ENCODE measurements at regions not wholly inside any gene's neighbourhood (a gene's known extent, or its start where the extent isn't known, plus 50 kb on each side); places are given as distances from the start of the nearest gene placed in this dataset.
A peak's percentile ranks its signal among the peaks of the same experiment; 100 is the strongest.

GRCh38 chr12:74283646-74284045 is 254.0 kb upstream of the ATXN7L3B start:
- H3K4me1 ChIP-seq: no peaks in the 10 kb centered on the region
- H3K36me3 ChIP-seq: no peaks in the 10 kb centered on the region
- ATAC-seq (ENCODE audit: low FRiP score in 2 of 2) (no peak), DNase-seq (no peak)
- TF ChIP-seq POLR2A (IDR thresholded peaks at IDR 0.05) (no peak), POLR2AphosphoS5 (IDR thresholded peaks at IDR 0.05) (no peak), EP300 (IDR thresholded peaks at IDR 0.05) (no peak), CTCF (IDR thresholded peaks at IDR 0.05) (no peak)
- WGBS, 2 donors: 84 to 86% methylated on average over 4 of the region's 4 CpGs
- no peaks in the 10 kb centered on the region for H3K27me3 ChIP-seq
- no peak overlapping the region for H3K4me3 ChIP-seq
- no peaks in the 10 kb centered on the region for H3K9me3 ChIP-seq
- no peak overlapping the region for H3K27ac ChIP-seq

GRCh38 chr12:74285773-74286172 is 251.9 kb upstream of the ATXN7L3B start:
- DNase-seq (no peak), ATAC-seq (ENCODE audit: low FRiP score in 2 of 2) (no peak)
- 68 to 77% methylated on average over 2 of the region's 2 CpGs for WGBS, 2 donors
- Histone ChIP-seq H3K27me3 (no peaks in the 10 kb centered on the region), H3K9me3 (no peaks in the 10 kb centered on the region), H3K4me3 (no peak overlapping the region), H3K27ac (no peak overlapping the region), H3K36me3 (no peaks in the 10 kb centered on the region), H3K4me1 (no peaks in the 10 kb centered on the region)
- TF ChIP-seq EP300 (IDR thresholded peaks at IDR 0.05) (no peak), POLR2A (IDR thresholded peaks at IDR 0.05) (no peak), CTCF (IDR thresholded peaks at IDR 0.05) (no peak), POLR2AphosphoS5 (IDR thresholded peaks at IDR 0.05) (no peak)

GRCh38 chr12:74286254-74286653 is 251.4 kb upstream of the ATXN7L3B start:
- WGBS, 2 donors: 18 to 50% methylated on average over 1 of the region's 1 CpG
- Histone ChIP-seq H3K4me1 (no peaks in the 10 kb centered on the region), H3K27me3 (no peaks in the 10 kb centered on the region), H3K27ac (no peak overlapping the region), H3K4me3 (no peak overlapping the region), H3K36me3 (no peaks in the 10 kb centered on the region), H3K9me3 (no peaks in the 10 kb centered on the region)
- ATAC-seq (ENCODE audit: low FRiP score in 2 of 2) (no peak), DNase-seq (no peak)
- TF ChIP-seq CTCF (IDR thresholded peaks at IDR 0.05) (no peak), POLR2A (IDR thresholded peaks at IDR 0.05) (no peak), EP300 (IDR thresholded peaks at IDR 0.05) (no peak), POLR2AphosphoS5 (IDR thresholded peaks at IDR 0.05) (no peak)

GRCh38 chr12:74292351-74293194 is 245.1 kb upstream of the ATXN7L3B start:
- WGBS, 2 donors: 92% methylated on average over 12 to 30 of the region's 30 CpGs
- peaks cover 0 to 5% (median 0%) of the 10 kb centered on the region in 4 donors for H3K9me3 ChIP-seq
- no peaks in the 10 kb centered on the region for H3K27me3 ChIP-seq
- DNase-seq (peak in 1 of 2 donors; percentile 73), ATAC-seq (ENCODE audit: low FRiP score in 2 of 2) (peak; percentile 34 to 55)
- H3K4me1 ChIP-seq: no peaks in the 10 kb centered on the region
- TF ChIP-seq CTCF (IDR thresholded peaks at IDR 0.05) (no peak), POLR2A (IDR thresholded peaks at IDR 0.05) (no peak), EP300 (IDR thresholded peaks at IDR 0.05) (no peak), POLR2AphosphoS5 (IDR thresholded peaks at IDR 0.05) (no peak)
- H3K36me3 ChIP-seq: no peaks in the 10 kb centered on the region
- no peak overlapping the region for H3K27ac ChIP-seq
- no peak overlapping the region for H3K4me3 ChIP-seq

GRCh38 chr12:74293689-74294131 is 243.9 kb upstream of the ATXN7L3B start:
- DNase-seq: peak in 1 of 2 donors; percentile 40
- TF ChIP-seq CTCF (IDR thresholded peaks at IDR 0.05) (no peak), POLR2A (IDR thresholded peaks at IDR 0.05) (no peak), POLR2AphosphoS5 (IDR thresholded peaks at IDR 0.05) (no peak), EP300 (IDR thresholded peaks at IDR 0.05) (no peak)
- WGBS, 2 donors: 91% methylated on average over 12 to 15 of the region's 15 CpGs
- Histone ChIP-seq H3K4me1 (no peaks in the 10 kb centered on the region), H3K27me3 (no peaks in the 10 kb centered on the region), H3K36me3 (no peaks in the 10 kb centered on the region), H3K9me3 (peaks cover 0 to 5% (median 0%) of the 10 kb centered on the region in 4 donors), H3K27ac (no peak overlapping the region), H3K4me3 (no peak overlapping the region)
- no peak for ATAC-seq (ENCODE audit: low FRiP score in 2 of 2)
